ENCODE measurements at regions not wholly inside any gene's neighbourhood (a gene's known extent, or its start where the extent isn't known, plus 50 kb on each side); places are given as distances from the start of the nearest gene placed in this dataset.

- Histone ChIP-seq H2AFZ (ENCODE audit: low read depth) (no peak overlapping the region), H4K20me1 (ENCODE audit: insufficient read depth) (no peaks in the 10 kb centered on the region), H3K27me3 (ENCODE audit: insufficient read depth, low read depth) (no peaks in the 10 kb centered on the region), H3K36me3 (ENCODE audit: insufficient read depth) (no peaks in the 10 kb centered on the region), H3K9ac (no peak overlapping the region), H3K4me3 (IDR thresholded peaks at IDR 0.05; ENCODE audit: insufficient read depth, low read depth, low read length) (no peak overlapping the region), H3K4me2 (no peak overlapping the region), H3K79me2 (ENCODE audit: insufficient read depth, low read depth) (no peaks in the 10 kb centered on the region), H3K4me1 (ENCODE audit: low read depth, poor library complexity, severe bottlenecking) (no peaks in the 10 kb centered on the region), H3K27ac (no peak overlapping the region)
- TF ChIP-seq CTCF (conservative IDR thresholded peaks at IDR 0.05; ENCODE audit: low read depth, low read length), result no peak
These were observed 572.3 kb downstream of the EPHA3 start for GRCh38 chr3:89679686-89680085.

GRCh38 chr3:89682556-89682955 lies 575.1 kb downstream of the EPHA3 start:
- no peak overlapping the region for H3K4me2 ChIP-seq
- TF ChIP-seq CTCF (conservative IDR thresholded peaks at IDR 0.05; ENCODE audit: low read depth, low read length), result no peak
- H2AFZ ChIP-seq (ENCODE audit: low read depth), result no peak overlapping the region

GRCh38 chr3:89685731-89686130 lies 578.3 kb downstream of the EPHA3 start:
- Histone ChIP-seq H3K4me2 (no peak overlapping the region), H3K36me3 (ENCODE audit: insufficient read depth) (no peaks in the 10 kb centered on the region), H3K79me2 (ENCODE audit: insufficient read depth, low read depth) (no peaks in the 10 kb centered on the region), H3K27me3 (ENCODE audit: insufficient read depth, low read depth) (no peaks in the 10 kb centered on the region), H3K4me3 (IDR thresholded peaks at IDR 0.05; ENCODE audit: insufficient read depth, low read depth, low read length) (no peak overlapping the region), H3K27ac (no peak overlapping the region), H2AFZ (ENCODE audit: low read depth) (no peak overlapping the region), H3K4me1 (ENCODE audit: low read depth, poor library complexity, severe bottlenecking) (no peaks in the 10 kb centered on the region), H4K20me1 (ENCODE audit: insufficient read depth) (no peaks in the 10 kb centered on the region), H3K9ac (no peak overlapping the region)
- no peak for TF ChIP-seq CTCF (conservative IDR thresholded peaks at IDR 0.05; ENCODE audit: low read depth, low read length)

More at GRCh38 chr3:89682556-89682955, 575.1 kb downstream of the EPHA3 start:
- Histone ChIP-seq H3K36me3 (ENCODE audit: insufficient read depth) (no peaks in the 10 kb centered on the region), H3K27me3 (ENCODE audit: insufficient read depth, low read depth) (no peaks in the 10 kb centered on the region), H3K4me3 (IDR thresholded peaks at IDR 0.05; ENCODE audit: insufficient read depth, low read depth, low read length) (no peak overlapping the region), H3K27ac (no peak overlapping the region), H3K4me1 (ENCODE audit: low read depth, poor library complexity, severe bottlenecking) (no peaks in the 10 kb centered on the region), H3K9ac (no peak overlapping the region), H3K79me2 (ENCODE audit: insufficient read depth, low read depth) (no peaks in the 10 kb centered on the region), H4K20me1 (ENCODE audit: insufficient read depth) (no peaks in the 10 kb centered on the region)

DNA sequence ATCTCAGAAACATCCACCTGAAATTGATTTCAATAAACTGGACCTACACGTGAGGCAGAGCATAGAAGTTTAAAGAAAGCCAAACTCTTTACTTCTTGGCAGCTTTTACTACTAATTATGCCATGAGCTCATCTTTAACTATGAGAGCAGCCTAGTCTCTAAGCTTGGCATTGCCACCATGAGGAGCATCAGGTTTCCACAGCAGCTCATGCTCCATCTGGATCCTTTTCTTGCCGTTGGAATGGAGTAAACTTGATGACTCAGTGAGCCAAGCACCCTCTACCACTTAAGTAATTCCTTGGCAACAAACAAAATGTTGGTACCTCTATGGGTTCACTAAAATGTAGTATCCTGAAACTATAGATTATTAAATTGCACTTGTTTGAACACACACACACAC lies 583.2 kb downstream of the EPHA3 start:
- Histone ChIP-seq H3K9ac (no peak overlapping the region), H2AFZ (ENCODE audit: low read depth) (no peak overlapping the region), H3K4me2 (no peak overlapping the region), H3K27me3 (ENCODE audit: insufficient read depth, low read depth) (no peaks in the 10 kb centered on the region), H3K4me3 (IDR thresholded peaks at IDR 0.05; ENCODE audit: insufficient read depth, low read depth, low read length) (no peak overlapping the region), H3K79me2 (ENCODE audit: insufficient read depth, low read depth) (no peaks in the 10 kb centered on the region), H3K36me3 (ENCODE audit: insufficient read depth) (no peaks in the 10 kb centered on the region), H3K27ac (no peak overlapping the region), H4K20me1 (ENCODE audit: insufficient read depth) (no peaks in the 10 kb centered on the region), H3K4me1 (ENCODE audit: low read depth, poor library complexity, severe bottlenecking) (no peaks in the 10 kb centered on the region)
- TF ChIP-seq CTCF (conservative IDR thresholded peaks at IDR 0.05; ENCODE audit: low read depth, low read length), result no peak

Measured in KMS-11 (cell line).